ENCODE measurements at regions not wholly inside any gene's neighbourhood (a gene's known extent, or its start where the extent isn't known, plus 50 kb on each side); places are given as distances from the start of the nearest gene placed in this dataset.

DNA sequence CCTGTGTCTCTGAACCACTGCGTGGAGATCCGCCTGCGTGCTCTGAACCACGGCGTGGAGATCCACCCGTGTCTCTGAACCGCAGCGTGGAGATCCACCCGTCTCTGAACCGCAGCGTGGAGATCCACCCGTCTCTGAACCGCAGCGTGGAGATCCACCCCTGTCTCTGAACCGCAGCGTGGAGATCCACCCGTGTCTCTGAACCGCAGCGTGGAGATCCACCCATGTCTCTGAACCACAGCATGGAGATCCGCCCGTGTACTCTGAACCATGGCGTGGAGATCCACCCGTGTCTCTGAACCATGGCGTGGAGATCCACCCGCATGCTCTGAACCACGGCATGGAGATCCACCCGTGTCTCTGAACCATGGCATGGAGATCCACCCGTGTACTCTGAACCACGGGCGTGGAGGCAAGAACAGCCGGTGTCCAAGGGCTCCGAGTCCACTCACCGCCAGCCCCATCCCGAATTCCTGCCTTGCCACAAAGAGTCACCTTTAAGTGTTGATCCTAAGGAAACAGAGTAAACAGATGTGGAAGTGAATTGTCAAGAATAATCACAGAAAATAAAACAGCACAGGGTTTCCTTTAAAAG, 659.4 kb downstream of the BRD1 start:
- no peak for TF ChIP-seq POLR2A (IDR thresholded peaks at IDR 0.05)
- TF ChIP-seq CTCF (IDR thresholded peaks at IDR 0.05), result no peak
- no peak for TF ChIP-seq EP300 (IDR thresholded peaks at IDR 0.05)

Measured in tibial nerve (tissue), 4 donors.